GM12891 (cell line): ENCODE measurements at regions not wholly inside any gene's neighbourhood (a gene's known extent, or its start where the extent isn't known, plus 50 kb on each side); places are given as distances from the start of the nearest gene placed in this dataset.

ENCODE experiments used
- PAX5 ChIP-seq: IDR thresholded peaks from 2 replicates; pipeline ENCODE4 v1.6.1; 2011; ENCODE audit warnings: low read length, moderate library complexity, mild to moderate bottlenecking; ENCODE audit not compliant: insufficient read depth, severe bottlenecking
- POLR2A ChIP-seq: IDR thresholded peaks from 2 replicates; pipeline ENCODE4 v1.6.1; 2011; ENCODE audit warnings: low read depth, low read length, control low read depth
- POLR2AphosphoS5 ChIP-seq: IDR thresholded peaks from 2 replicates; pipeline ENCODE4 v1.6.1; 2011; ENCODE audit warnings: low read depth, low read length, control low read depth
- POU2F2 ChIP-seq: IDR thresholded peaks from 2 replicates; pipeline ENCODE4 v1.6.1; 2011; ENCODE audit warnings: low read depth, mild to moderate bottlenecking, control low read depth, low read length, moderate library complexity
- SPI1 ChIP-seq: IDR thresholded peaks from 2 replicates; pipeline ENCODE4 v1.6.1; 2011; ENCODE audit warnings: low read depth, low read length, control low read depth
- TAF1 ChIP-seq: IDR thresholded peaks from 2 replicates; pipeline ENCODE4 v1.6.1; 2011; ENCODE audit warnings: low read depth, low read length, control low read depth

DNA sequence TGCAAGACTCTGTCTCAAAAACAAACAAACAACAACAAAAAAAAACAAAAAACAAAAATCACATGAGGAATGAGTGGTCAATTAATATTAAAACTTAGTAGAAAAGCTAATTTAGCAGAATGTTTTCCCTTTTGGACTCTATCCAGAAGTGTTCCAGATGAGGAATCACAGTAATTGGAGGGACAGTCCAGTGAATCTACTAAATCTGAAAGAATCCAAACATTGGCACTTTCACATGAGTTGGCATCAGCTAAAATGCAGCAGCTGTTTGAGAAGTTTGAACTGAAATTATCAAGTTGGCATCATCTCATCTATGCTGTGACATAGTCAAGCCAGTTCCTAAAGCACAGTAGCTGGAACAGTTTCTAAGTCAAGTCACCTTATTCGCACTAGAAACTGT is 367.8 kb downstream of the PPP1R3A start:
- TF ChIP-seq POLR2A (no peak), POLR2AphosphoS5 (no peak), SPI1 (no peak), TAF1 (no peak), PAX5 (no peak), POU2F2 (no peak)
